ENCODE measurements at regions not wholly inside any gene's neighbourhood (a gene's known extent, or its start where the extent isn't known, plus 50 kb on each side); places are given as distances from the start of the nearest gene placed in this dataset.

DNA sequence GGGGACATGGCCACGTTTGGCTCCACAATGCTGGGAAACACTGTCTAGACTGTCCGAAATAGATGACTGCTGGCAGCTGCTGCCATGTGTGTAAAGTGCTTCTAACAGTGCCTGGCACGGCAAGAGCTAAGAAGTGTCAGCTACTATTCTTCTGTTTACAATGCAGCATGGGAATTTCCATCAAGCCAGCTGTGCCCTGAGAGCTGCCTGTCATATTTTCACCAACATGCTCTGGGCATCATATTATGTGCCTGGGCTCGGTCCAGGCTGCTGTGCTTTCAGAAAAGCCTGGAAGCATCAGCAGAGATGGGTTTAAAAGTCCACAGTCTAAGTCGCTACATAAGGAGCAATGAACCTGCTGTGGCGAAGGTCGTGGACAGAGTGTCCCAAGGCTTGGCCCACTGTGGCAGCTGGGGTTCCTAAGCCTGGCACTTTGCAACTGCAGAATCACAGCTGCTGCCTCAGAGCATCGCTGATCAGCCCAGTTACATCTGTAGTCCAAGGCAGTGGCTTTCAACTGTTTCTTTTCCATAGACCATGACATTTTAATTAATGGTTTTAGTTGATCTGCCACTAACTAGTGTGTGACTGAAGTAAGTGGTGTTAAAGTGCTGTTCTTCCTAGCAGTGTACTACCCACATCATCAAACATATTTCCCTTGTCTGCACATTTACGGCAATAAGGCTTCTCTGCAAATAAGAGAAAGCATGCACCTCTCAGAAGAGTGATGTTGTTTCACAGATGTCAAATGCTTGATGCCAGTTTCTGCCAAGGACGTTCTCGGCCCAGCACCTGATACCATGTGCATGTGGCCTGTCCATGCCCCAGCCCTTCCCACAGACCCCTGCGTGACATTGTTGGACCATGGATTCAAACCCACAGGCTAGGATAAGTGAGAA is 95.7 kb upstream of the C1QTNF9B start:
- Histone ChIP-seq H3K4me2 (replicated peaks; ENCODE audit: extremely low read depth, low read length, poor library complexity, severe bottlenecking) (no peak overlapping the region), H3K27ac (ENCODE audit: low read depth in 1 of 2, low read length in 2 of 2) (no peak overlapping the region), H3K4me3 (replicated peaks in 1 of 3; ENCODE audit: low read depth in 2 of 3, low read length in 3 of 3) (no peak overlapping the region), H3K27me3 (ENCODE audit: control insufficient read depth in 2 of 2, insufficient read depth in 2 of 2, low read length in 2 of 2) (no peaks in the 10 kb centered on the region), H3K9ac (ENCODE audit: insufficient read depth, low read length, poor library complexity, severe bottlenecking) (no peak overlapping the region), H3K4me1 (ENCODE audit: control insufficient read depth in 1 of 2, insufficient read depth in 2 of 2, low read length in 2 of 2) (no peaks in the 10 kb centered on the region), H4K20me1 (ENCODE audit: insufficient read depth, low read length) (no peaks in the 10 kb centered on the region), H2AFZ (ENCODE audit: insufficient read depth, low read depth, low read length, poor library complexity, severe bottlenecking) (no peak overlapping the region), H3K9me3 (replicated peaks in 1 of 2; ENCODE audit: control insufficient read depth in 1 of 2, insufficient read depth in 1 of 2, low read length in 2 of 2) (no peaks in the 10 kb centered on the region), H3K79me2 (ENCODE audit: insufficient read depth, low read length) (no peaks in the 10 kb centered on the region), H3K36me3 (replicated peaks in 1 of 2; ENCODE audit: control insufficient read depth in 1 of 2, insufficient read depth in 2 of 2, low read length in 2 of 2) (no peaks in the 10 kb centered on the region)
- Mint-ChIP-seq H3K4me3 (no peak overlapping the region), H3K9me3 (peaks cover 0 to 5% (median 0%) of the 10 kb centered on the region in 7 donors), H3K36me3 (no peaks in the 10 kb centered on the region), H3K4me1 (no peaks in the 10 kb centered on the region), H3K27ac (no peak overlapping the region), H3K27me3 (ENCODE audit: low read depth in 3 of 3) (peaks cover 4 to 5% (median 4%) of the 10 kb centered on the region in 3 donors)
- no peak for DNase-seq
- intact Hi-C loops (cut with micrococcal nuclease) = no loop called here
- TF ChIP-seq, protein P1, sequence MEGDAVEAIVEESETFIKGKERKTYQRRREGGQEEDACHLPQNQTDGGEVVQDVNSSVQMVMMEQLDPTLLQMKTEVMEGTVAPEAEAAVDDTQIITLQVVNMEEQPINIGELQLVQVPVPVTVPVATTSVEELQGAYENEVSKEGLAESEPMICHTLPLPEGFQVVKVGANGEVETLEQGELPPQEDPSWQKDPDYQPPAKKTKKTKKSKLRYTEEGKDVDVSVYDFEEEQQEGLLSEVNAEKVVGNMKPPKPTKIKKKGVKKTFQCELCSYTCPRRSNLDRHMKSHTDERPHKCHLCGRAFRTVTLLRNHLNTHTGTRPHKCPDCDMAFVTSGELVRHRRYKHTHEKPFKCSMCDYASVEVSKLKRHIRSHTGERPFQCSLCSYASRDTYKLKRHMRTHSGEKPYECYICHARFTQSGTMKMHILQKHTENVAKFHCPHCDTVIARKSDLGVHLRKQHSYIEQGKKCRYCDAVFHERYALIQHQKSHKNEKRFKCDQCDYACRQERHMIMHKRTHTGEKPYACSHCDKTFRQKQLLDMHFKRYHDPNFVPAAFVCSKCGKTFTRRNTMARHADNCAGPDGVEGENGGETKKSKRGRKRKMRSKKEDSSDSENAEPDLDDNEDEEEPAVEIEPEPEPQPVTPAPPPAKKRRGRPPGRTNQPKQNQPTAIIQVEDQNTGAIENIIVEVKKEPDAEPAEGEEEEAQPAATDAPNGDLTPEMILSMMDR (IDR thresholded peaks at IDR 0.05) = no peak
- WGBS (ENCODE audit: insufficient coverage) = 86% methylated on average over 10 of the region's 12 CpGs

DNA sequence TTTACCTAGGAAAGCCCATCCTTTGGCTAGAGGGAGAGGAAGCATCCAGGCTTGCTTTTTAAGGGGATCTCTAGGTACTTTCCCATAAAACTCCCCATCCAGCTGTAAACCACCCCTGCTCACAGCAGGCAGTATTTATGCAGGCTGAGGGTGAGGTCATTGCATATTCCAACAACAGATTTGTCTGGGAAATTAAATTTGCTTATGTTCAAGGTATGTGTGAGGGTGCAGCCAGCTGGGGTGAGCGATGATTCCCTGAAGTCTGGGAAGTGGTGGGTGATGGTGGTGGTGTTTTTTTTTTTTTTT is 96.3 kb upstream of the C1QTNF9B start:
- TF ChIP-seq, protein P1 (IDR thresholded peaks at IDR 0.05) = no peak
- no peaks in the 10 kb centered on the region for H3K9me3 ChIP-seq (replicated peaks in 1 of 2; ENCODE audit: control insufficient read depth in 1 of 2, insufficient read depth in 1 of 2, low read length in 2 of 2)
- no peaks in the 10 kb centered on the region for H3K4me1 ChIP-seq (ENCODE audit: control insufficient read depth in 1 of 2, insufficient read depth in 2 of 2, low read length in 2 of 2)
- no peaks in the 10 kb centered on the region for H4K20me1 ChIP-seq (ENCODE audit: insufficient read depth, low read length)
- peaks cover 0 to 5% (median 0%) of the 10 kb centered on the region in 7 donors for H3K9me3 Mint-ChIP-seq
- H3K27ac ChIP-seq (ENCODE audit: low read depth in 1 of 2, low read length in 2 of 2) = no peak overlapping the region
- DNase-seq = no peak
- H3K9ac ChIP-seq (ENCODE audit: insufficient read depth, low read length, poor library complexity, severe bottlenecking) = no peak overlapping the region
- intact Hi-C loops (cut with micrococcal nuclease) = no loop called here
- no peak overlapping the region for H3K4me2 ChIP-seq (replicated peaks; ENCODE audit: extremely low read depth, low read length, poor library complexity, severe bottlenecking)
- H3K27ac Mint-ChIP-seq = no peak overlapping the region
- no peaks in the 10 kb centered on the region for H3K79me2 ChIP-seq (ENCODE audit: insufficient read depth, low read length)
- no peaks in the 10 kb centered on the region for H3K4me1 Mint-ChIP-seq
- H2AFZ ChIP-seq (ENCODE audit: insufficient read depth, low read depth, low read length, poor library complexity, severe bottlenecking) = no peak overlapping the region
- H3K27me3 Mint-ChIP-seq (ENCODE audit: low read depth in 3 of 3) = peaks cover 4 to 5% (median 4%) of the 10 kb centered on the region in 3 donors
- no peaks in the 10 kb centered on the region for H3K36me3 ChIP-seq (replicated peaks in 1 of 2; ENCODE audit: control insufficient read depth in 1 of 2, insufficient read depth in 2 of 2, low read length in 2 of 2)
- no peaks in the 10 kb centered on the region for H3K36me3 Mint-ChIP-seq
- H3K4me3 ChIP-seq (replicated peaks in 1 of 3; ENCODE audit: low read depth in 2 of 3, low read length in 3 of 3) = no peak overlapping the region
- WGBS (ENCODE audit: insufficient coverage) = 100% methylated on average over 1 of the region's 1 CpG
- no peak overlapping the region for H3K4me3 Mint-ChIP-seq
- H3K27me3 ChIP-seq (ENCODE audit: control insufficient read depth in 2 of 2, insufficient read depth in 2 of 2, low read length in 2 of 2) = no peaks in the 10 kb centered on the region
